Globus pallidus (tissue), 1 donor: ENCODE measurements at regions not wholly inside any gene's neighbourhood (a gene's known extent, or its start where the extent isn't known, plus 50 kb on each side); places are given as distances from the start of the nearest gene placed in this dataset.
"Not testable (repeated sequence)": the region's sequence is repeated elsewhere in the genome, so short reads cannot be mapped to it uniquely, and the experiment has no call there.

Source experiments
- DNase-seq: peaks from one replicate; pipeline ENCODE4 v3.0.0-alpha.2; 2015; ENCODE audit warnings: low spot score

DNA sequence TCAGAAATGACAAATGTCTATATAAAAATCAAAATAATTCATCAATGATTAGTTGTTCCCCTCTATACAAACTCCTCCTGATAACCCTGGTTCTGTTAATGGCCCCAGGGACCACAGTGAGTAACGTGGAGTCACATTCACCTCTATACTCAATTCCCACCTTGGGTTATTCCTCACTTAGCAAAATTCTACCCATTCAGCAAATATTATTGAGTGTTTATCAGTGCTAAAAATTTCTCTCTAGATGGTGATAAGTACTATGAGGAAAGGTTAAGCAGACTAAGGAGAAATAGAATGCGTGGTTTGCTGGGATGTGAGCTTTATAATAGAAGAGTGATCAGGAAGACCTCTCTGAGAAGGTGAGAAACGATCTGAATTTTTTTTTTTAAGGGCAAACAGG, 1124.5 kb downstream of the BCL11A start:
- DNase-seq, result no peak

DNA sequence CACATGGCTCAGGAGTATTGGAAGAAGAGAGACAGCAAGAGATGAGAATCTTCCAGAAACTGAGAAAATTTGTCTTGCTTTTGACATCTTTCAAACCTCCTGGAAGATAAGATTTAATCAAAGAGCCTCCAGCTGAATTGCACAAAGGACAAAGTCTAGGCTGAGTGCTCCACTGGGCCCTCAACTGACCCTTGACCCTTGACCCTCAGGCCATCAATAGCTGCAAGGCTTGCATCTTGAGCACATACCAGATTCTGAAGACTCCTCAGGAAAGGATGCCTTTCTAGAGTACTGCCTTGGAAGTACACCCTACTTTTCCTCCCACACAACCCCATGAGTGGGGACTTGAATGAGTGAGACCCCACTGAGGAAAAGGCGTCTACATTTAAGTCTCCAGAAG, 1125.5 kb downstream of the BCL11A start:
- no peak for DNase-seq

DNA sequence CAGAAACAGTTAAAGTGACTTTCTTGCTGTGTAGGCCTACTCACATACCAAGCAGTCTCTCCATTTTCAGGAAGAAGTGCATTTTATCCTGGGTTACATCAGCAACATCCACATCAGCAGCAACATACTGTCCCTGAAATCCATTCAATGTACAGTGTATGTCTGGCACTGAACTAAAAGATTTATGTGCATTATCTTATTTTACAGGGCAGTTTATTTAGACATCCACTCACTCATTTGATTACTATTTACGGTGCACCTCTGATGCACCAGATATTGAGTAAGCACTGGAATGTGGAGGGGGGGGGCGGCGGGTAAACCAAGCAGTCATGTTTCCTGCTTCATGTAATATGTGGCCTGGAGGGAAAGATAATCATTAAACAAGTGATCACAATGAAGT, 1128.2 kb downstream of the BCL11A start:
- no peak for DNase-seq

DNA sequence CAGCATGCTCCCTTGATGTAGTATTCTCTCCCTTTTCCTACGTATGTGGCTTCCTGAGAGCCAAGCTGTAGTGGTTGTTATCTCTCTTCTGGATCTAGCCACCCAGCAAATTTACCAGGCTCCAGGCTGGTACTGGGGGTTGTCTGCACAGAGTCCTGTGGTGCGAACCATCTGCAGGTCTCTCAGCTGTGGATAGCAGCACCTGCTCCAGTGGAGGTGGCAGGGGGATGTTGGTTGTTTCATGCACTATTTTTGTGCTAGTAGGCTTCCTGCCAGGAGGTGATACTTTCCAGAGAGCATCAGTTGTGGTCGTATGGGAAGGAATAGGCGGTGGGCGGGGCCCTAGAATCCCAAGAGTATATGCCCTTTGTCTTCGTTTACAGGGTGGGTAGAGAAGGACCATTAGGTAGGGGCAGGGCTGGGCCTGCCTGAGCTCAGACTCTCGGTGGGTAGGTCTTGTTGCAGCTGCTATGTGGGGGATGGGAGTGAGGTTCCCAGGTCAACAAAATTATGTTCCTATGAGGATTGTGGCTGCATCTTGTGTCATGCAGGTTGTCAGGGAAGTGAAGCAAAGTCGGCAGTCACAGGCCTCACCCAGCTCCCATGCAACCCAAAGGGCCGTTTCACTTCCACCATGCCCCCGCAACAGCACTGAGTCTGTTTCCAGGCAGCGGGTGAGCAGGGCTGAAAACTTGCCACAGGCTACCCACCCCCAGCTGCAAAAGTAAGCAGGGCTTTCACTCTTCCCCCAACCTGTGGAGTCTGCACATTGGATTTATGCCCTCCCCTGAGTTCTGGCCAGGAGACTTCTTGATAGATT, 1139.5 kb downstream of the BCL11A start:
- DNase-seq, result no peak

DNA sequence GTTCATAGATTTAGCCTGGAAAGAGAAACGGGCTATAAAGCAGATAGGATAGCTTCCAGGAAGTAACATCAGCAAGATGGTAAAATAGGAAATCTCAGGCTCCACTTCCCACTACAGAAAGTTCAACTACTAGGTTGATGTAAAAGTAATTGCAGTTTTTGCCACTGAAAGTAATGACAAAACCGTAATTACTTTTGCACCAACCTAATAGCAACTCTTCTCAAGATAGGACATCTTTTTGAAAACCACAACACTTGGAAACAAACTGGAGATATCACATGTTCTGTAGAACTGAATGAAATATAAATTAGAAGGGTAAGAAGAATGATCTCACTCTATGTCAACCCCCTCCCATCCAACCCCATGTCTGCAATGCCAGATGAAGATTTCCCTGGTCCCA, 1154.3 kb downstream of the BCL11A start:
- DNase-seq, result no peak

DNA sequence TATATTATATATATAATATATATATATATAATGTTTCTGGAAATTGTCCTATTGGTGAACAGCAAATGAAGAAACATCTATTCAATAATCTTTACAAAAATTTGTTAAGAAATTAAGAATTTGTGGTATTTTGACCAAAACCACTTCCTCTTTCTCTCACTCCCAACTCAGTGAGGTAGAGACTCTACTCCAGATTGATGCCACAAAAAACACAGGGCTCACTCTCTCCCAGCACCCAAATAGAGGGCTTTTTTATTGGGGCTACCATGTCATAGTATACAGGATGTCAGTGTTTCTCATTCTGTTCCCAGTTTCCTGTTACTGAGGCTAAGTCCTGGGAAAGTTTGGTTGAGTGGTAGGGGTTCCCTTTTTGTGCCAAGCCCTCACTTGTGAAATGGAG, 1155.4 kb downstream of the BCL11A start:
- DNase-seq, result no peak

DNA sequence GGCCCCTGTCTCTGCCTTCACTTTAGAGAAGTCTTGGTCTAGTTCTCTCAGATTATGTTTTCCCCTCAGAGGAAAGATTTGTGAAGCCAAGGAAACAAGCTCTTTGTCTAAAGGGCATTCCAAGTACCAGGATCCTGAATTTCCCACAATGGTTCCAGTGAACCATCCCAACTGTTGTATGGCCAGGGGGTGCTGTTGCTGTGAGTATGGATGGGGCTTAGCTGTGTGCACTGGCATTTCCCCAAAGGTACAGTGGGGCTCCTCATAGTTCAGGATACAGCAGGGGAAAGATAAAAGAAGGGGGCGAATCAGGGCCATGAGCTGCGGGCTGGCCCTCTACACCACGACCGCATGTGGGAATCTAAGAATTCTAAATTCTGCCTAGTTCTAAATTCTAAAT, 1154.0 kb upstream of the FANCL start:
- DNase-seq, result no peak

DNA sequence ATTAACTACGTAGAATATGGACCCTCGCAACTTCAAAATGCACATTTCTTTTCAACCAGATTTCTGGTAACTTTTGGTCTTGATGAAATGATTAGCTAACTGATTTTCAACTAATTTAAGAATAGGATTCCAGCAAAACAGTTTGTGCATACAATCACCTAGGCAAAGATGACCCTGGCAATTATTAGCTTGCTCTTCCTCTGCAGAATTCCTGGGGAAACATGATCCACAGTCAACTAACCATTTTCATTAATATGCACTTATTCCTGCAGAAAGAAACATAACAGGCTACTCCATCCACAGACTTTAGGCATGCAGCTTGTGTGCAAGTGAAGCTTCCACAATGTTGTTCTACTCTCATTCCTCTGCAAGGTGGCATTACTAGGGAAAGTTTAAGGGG, 1150.8 kb upstream of the FANCL start:
- no peak for DNase-seq

DNA sequence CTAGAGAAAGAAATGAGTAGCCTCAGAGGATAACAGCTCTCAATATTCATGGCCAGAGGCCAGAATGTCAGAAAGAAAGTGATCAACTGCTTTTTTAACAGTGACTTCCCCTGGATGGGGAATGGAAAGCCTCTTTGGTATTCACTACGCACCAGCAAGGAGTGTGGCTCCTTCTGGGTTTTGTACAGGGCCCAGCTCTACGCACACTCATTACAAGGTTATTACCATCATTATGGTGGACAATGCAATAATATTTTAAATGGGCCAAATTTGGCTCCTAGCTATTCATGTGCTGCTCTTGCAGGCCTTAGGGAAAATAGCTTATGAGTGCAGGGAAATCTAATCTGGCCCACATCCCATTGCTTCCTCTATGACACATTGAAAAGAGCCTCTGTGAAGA, 1149.5 kb upstream of the FANCL start:
- no peak for DNase-seq

DNA sequence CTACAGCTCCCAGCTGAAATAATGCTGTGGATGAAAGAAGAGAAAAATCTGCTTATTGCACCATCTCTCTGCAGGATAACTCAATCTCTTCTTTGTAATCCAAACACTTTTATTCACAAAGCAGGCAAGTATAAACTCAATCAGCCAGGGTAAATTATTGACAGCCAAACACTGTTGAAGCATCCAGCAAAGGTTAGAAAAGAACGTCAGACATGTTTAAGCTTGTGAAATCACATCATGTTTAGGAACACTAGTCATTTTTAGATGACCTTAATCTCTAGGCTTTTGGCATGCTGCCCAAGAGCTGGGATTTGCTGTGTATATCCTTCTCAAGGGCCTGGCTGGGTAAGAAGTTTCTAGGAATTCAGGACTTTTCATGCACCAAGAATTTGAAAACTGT, 1148.1 kb upstream of the FANCL start:
- no peak for DNase-seq

DNA sequence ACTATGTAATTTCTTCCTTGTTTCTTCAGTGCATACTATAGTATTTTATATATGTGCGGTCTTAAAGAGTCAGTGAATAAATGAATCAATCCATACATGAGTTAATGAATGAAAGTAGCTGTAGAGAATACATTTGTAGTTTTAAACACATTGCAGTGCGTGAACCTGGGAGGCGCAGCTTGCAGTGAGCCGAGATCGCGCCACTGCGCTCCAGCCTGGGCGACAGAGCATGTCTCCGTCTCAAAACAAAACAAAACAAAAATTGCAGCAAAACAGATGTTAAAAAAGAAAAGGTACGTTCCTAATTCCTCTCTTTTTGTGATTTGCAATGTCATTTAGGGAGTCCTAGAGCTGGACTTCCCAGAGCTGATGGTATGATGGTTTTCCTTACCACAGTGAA, 1144.8 kb upstream of the FANCL start:
- DNase-seq, result no peak

DNA sequence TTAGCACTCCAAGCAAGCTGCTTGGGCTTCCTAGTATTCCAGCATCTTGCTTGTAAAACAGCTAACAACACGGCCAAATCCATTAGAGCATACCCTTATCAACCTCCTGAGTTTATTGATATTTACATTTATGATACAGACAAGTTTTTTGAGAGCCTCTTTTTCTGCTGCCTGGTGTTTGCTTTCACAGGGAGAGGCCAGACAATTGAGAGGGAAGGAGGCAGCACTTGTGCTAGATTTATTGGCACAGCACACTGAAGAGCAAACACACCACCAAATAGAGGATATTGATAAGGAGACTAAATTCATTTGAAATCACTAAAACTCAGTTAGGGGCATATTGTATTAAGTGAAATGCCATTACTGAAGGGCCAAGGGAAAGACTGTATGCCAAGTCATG, 1142.3 kb upstream of the FANCL start:
- DNase-seq, result no peak

DNA sequence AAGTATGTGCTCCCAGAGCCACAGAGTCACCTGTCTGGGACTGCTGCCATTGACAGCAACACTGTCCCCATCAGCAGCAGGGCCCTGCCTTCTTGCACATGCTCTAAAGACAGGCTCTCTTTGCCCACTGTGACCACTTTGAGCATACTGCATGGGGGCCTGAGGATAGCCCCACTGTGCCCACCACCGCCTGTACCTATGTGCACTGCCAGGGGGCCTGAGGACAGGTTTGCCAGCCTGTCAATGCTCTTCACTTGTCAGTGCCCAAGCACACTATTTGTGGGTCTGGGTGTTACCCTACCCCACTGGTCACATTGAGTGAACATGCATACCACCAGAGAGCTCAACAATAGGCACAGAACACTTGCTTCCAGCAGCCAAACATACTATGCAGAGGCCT, 1137.0 kb upstream of the FANCL start:
- no peak for DNase-seq

DNA sequence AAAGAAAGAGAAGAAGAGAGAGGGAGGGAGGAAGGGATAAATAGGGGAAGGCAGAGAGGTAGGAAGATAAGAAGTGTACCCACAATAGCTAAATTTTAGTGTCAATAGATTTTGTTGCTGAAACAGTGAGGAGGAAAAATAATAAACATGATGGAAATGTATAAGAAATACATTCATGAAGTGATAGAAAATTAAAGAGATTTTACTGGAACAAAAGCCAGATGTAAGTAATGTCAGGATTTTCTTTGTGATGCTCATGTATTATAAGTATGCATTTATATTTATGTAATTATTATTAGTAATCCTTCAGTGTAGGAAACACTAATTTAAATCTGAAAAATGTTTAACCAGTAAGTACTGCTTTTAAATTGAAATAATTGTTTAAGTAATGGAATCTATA, 1125.2 kb upstream of the FANCL start:
- DNase-seq, result no peak

DNA sequence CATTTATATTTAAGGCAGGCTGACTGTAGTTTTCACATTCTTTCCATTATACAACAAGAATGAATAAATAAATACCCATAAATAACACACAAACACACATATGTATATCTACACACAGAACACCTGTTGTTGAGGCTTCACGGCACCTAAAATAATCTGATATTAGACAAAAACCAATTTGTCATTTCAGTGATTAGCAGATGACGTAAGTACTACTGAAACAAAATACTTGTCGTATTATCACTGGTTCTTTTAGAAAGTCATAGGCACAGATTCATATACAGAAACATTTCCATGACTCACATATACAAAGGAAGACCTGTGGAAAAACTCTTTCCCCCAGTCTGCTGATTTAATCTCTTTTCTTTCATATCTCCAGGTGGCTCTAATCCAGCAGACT, 1113.4 kb upstream of the FANCL start:
- DNase-seq, result no peak

DNA sequence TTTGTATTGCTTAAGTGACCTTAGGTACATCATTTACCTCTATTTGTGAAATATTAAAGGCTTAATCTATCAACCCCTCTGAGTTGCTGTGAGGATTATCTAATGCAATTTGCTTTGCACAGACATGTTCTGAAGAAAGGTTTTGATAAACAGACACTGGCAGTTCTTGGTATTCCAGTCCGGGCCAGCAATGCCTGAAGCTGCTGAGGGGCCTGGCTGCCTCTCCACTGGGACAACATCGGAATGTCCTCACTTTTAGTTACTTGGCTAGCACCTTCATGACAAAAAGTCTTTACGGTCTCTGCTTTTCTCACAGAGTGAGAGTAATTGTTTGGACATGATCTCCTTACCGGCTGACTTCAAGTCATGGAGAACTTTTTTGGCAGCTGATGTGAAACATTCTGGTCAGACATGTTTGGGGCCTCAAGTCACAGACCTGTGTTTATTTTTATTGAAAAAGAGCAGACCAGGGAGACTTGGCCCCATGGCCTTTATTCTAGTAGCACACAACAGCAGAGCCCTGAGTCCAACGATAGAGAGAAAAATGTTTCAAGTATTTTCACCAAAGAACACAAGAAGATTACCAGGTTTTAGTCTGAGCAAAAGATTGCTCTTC, 1112.3 kb upstream of the FANCL start:
- no peak for DNase-seq

DNA sequence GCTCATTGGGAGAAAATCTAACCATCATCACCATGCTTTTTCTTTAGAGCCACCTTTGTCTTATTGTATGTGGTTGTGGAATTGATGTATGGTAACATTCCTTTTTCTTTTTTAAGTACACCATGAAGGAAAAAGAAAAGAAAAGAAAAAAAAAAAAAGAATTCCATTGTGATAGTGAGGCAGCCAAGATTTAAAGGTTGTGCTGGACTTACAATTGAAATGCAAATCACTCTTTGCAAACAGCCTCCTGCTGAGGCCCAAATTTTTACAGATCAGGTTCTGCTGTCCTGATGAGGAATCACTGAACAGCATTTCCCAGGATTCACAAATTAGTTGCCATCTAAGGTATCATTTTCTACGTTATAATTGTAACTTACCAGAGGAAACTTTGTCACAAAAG, 1101.0 kb upstream of the FANCL start:
- DNase-seq, result no peak

DNA sequence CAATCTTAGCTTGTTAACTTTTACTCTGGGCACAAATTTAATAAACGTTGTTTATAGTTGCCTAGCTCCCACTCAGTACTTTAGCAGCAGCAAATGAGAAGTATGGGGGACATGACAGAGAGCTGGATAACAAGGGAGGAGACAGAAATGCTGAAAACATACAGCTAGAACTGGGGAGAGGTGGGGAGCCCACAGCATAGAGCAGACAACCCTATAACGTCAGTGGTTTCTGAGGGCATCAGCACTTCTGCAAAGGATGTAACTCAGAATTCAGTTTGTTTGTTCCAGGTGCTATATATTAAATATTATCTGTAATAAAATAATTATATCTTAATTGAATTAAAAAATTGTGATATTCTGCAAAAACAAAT, 1098.7 kb upstream of the FANCL start:
- no peak for DNase-seq

DNA sequence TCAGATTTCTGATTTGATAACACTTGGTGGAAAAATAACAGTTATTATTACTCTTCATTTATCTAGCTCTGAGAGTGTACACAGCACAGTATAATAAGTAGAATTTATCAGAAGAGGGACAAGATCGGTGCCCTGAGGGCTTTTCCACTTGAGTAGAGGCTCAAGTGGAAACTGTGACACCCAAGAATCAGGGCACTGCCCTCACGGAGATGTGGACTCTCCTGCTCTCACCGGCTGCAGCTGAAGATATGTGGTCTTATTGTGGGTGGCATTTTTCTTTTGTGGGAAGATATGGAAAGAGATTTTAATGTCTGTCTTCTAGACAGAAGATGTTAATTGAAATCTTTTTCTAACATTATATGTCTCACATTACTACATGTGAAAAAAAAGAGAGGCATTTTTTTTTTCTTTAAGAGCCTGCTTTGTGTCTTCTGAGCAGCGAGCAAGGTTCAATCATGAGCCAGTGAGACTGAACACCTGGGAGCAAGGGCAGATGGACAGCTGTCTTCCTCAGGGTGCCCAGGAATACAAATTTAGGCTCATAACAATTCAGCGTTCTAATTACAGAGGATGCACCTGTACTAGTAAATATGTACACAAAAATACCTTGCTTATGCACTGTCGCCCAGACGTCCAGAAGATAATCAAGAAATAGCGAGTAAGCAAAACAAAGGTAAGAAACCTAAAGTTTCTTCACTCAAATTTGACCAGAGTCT, 1098.2 kb upstream of the FANCL start:
- DNase-seq, result no peak

DNA sequence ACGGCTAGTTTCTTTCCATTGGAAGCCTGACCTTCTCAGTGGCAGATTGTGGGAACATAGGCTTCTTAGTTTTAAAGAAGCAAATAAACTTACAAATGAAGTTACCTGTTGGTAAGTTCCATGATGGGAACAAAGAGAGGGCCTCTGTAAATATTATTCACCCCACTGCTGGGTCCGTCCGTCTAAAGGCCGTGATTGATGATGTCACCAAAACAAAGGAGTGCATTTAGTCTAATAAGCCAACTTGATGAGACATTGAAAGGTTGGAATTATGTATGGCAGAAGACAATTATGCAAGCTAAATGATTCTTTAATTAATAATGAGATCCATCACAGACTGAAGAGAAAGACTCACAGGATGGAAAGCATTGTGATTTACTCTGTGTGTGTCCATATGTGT, 1091.9 kb upstream of the FANCL start:
- no peak for DNase-seq

DNA sequence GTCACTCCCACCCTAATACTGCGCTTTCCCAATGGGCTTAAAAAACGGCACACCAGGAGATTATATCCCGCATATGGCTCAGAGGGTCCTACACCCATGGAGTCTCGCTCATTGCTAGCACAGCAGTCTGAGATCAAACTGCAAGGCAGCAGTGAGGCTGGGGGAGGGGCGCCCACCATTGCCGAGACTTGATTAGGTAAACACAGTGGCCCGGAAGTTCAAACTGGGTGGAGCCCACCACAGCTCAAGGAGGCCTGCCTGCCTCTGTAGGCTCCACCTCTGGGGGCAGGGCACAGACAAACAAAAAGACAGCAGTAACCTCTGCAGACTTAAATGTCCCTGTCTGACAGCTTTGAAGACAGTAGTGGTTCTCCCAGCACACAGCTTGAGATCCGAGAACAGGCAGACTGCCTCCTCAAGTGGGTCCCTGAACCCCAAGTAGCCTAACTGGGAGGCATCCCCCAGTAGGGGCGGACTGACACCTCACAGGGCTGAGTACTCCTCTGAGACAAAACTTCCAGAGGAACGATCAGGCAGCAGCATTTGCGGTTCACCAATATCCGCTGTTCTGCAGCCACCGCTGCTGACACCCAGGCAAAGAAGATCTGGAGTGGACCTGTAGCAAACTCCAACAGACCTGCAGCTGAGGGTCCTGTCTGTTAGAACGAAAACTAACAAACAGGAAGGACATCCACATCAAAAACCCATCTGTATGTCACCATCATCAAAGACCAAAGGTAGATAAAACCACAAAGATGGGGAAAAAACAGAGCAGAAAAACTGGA, 1085.6 kb upstream of the FANCL start:
- not testable (repeated sequence) for DNase-seq

DNA sequence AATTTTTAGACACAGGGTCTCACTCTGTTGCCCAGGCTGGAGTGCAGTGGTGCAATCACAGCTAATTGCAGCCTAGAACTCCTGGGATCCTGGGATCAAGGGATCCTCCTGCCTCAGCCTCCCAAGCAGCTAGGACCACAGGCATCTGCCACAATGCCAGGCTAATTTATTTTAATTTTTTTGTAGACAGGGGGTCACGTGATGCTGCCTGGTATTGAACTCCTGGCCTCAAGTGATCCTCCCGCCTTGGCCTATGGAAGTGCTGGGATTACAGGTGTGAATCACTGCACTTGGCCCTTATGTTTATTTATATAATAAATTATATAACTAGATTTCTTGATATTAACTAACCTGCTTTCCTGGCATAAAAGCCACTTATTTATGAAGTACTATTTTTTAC, 1081.7 kb upstream of the FANCL start:
- no peak for DNase-seq

DNA sequence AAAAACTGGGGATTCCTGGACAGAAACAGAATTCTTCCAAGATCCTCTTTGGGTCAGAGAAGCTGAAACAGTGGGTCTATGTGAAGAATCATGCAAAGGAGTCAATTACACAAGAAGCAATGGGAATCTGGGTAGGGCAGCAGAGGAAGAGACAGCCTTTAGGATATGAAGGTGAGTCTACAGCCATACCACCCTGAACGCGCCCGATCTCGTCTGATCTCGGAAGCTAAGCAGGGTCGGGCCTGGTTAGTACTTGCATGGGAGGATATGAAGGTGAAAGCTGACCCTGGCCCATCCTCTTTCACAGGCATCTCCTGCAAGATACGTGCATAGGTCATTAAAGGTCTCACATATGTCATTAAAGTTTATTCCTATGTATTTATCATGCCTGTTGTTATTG, 1080.9 kb upstream of the FANCL start:
- DNase-seq, result no peak
